CD4-positive, alpha-beta T cell treated with Interleukin-15 for 4 hours (primary cell): ENCODE measurements at regions not wholly inside any gene's neighbourhood (a gene's known extent, or its start where the extent isn't known, plus 50 kb on each side); places are given as distances from the start of the nearest gene placed in this dataset.
A peak's percentile ranks its signal among the peaks of the same experiment; 100 is the strongest.

Experiments used
- DNase-seq: peaks from one replicate; pipeline ENCODE4 v3.0.0-alpha.2; 2020; ENCODE audit warnings: low spot score

DNA sequence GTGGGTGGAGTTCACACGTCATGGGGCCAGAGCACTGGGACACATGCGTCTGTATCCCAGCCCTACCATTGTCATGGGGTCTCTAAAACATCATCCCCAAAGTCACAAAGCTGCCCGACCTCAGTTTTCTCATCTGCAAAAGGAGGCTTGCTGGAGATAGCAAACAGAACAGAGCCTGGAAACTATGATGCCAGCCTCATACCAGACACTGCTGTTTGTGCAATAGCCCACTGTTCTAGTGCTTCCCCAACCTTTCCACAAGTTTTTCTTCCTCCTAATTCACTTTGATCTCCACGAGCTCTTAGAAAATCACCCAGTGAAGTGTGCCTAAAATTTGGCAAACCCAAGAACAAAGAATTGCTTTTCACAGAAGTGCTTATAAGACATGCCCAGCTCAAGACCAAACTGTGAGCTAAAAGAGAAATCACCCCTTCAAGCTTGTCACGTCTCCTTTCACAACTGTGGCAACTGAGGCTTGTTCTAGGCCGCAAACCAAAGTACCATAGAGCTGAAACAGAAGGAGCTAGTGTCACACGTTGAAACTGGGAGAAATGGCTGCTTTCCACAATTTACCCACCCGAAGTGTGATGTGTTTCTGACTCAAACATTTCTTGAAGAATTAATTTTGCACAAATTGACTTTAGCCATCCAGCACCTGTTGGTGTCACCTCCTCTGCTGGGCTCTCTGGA, 162.7 kb upstream of the ID2 start:
- DNase-seq: peak; percentile 30

DNA sequence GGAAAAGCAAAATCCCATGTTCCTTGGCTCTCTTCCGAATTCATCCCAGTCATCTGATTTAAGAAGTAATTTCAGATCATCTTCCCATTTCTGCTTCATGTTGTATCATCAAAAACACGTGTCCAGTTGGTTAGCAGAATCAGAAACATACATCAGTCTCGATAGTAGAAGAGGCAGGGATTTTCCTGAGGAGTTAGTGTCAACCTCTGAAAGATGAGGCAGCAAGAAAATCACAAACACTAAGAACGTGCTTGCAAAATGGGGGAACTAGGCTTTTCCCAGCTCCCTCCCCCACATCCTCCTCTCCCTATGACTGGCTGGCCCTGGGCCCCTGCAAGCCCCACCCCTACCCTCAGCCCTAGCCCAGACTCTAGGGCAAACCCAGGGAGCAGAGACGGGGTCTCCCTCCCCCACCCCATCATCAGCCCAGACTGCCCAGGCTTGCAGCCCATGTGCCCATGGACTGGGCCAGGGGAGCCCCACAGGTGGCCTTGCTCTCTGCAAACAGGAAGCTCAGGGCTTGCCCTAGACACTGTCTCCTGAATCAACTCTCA, 161.0 kb upstream of the ID2 start:
- DNase-seq: no peak

DNA sequence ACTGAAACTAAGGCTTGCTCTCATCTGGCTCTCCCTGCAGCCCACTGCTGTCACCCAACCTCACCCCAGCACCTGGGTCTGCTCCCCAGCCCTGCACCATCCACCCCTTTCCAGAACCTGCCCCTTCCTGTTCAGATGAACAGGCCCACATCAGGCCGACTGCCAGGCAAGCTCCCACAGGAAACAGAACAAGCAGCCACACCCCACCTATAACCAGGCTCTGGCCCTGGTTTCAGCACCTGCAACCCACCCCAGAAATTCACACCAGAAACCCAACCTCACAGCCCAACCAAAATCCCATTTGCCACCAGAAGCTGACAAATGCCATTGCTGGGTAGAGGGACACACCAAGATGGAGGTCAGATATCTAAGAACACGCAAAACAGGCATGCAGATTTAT, 159.2 kb upstream of the ID2 start:
- DNase-seq: no peak

DNA sequence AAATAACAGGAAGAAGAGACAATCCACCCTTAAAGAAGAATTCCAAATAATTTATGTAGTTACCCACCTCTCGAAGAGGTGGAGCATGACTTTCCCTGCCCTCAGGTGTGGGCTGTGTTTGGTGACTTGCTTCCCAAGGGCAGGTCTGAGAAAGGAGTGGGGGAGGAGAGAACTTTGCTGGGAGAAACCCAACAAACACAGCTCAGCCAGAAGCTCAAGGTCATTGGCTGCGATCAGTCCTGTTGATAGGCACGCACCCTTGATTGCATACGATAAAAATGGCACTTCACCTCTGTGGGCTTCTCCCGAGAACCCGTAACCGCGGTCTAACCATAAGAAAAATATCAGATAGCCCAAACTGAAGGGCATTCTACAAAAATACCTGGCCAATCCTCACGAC, 157.5 kb upstream of the ID2 start:
- DNase-seq: no peak

DNA sequence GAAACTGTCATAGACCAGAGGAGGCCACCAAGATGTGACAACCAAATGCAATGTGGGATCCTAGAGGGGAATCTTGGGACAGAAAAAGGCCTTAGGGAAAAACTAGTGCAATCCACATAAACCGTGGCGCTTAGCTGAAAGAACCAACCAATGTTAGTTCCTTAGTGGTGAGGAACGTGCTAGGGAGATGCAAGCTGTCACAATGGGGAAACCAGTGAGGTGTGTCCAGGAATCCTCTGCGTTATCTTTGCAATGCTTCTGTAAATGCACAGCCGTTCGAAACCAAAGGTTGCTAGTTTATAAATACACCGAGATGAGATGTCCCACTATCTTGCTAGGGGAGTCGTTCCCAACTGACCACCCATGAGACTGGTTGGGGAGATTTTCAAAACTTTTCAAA, 157.0 kb upstream of the ID2 start:
- DNase-seq: no peak

DNA sequence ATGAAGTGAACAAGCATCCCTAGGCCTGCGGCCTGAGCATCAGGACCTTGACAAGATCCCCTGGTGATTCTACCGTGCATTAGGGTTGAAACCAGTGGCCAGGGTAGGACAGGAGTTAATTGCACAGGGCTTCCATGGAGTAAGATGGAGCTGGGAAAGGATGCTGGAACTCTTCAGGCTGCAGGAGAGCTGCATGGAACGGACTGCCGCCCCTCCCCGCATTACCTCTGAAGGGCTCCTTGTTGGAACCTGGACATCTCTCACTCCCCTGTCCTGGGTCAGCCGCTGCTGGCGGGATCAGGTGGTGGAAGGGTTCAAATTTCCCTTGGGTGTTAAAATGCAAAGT, 156.6 kb upstream of the ID2 start:
- DNase-seq: no peak

DNA sequence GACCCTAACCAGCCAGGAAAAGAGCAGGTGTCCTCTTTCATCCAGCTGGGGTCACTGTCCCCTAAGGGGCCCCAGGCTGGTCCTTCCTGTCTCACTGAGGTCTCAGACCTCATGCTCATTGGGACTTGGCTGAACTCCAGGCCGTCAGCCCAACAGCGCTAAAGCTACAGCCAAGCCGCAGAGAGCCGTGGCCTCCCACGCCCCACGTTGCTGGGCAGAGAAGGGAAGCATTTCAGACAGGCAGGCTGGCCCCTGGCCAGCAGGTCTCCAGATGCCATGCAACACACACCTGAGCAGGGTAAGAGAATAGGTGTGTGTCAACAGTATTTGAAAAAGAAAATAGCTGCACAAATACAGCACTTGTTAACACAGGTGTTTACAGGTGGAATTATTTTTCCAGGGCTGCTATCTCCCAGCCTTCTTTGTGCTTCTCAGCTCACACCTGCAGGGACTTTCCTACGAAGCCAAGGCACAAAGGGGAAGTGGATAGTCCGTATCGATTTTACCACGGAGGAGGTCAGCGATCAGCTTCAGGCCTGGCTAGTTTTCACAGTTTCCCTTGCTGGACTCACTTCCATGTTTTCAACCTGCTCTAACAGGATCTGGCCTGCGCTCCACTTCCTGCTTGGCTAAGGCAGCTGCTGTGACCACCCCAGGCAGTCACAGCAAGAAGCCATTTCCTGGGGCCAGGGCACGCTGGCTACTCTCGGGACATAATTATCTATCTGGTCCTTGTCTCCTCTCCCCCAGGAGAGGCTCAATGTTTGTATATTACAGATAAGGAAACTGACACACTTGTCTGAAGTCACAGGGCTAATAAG, 156.1 kb upstream of the ID2 start:
- DNase-seq: no peak

DNA sequence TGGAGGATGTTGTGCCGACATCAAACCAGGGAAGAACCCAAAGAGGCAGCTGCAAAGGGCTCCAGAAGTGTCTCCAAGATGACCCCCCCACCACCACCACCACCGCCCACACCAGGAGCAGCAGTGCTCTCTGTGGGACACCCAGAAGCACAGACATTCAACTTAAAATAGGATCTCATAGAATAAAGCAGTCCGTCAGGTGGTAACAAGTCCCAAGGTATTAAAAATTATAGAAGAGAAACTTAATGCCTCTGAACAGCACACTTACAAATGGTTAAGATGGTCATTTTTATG, 155.5 kb upstream of the ID2 start:
- no peak for DNase-seq

DNA sequence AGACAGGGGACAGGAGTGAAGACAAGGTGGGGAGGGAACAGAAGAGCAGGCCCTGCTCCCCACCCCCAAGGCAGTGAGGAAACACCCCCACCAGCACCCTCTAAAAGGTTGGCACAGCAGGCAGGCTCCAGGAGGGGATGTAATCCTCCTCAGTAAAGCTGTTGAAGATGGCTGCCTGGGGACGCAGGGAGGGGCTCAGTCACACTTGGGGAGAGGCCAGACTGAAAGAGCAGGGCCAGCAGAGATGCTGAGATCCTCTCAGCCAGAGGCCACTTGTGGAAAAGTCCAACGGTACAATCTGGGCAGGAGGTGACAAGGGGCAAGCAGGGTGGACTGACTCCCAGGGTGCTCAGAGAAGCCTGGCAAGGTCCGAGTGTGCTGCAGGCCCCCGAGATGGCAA, 154.8 kb upstream of the ID2 start:
- DNase-seq: no peak

DNA sequence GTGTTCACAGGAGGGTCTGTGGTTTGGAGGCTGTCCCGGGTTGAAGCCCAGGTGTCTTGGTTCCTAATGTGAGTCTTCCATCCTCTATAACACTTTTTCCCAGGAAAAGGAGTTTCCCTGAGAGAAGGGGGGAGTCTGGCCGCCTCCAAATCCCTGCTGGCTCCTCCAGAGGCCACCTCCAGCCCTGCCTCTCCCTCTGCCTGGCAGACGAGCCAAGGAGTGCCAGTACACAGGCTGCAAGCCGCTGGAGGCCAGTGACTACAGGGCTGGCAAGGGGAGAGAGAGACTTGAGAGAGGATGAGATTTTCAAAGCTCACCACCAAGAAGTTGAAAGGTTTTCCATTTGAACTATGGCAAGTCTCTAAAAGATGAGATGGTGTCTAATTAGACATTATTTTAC, 154.2 kb upstream of the ID2 start:
- DNase-seq: no peak

DNA sequence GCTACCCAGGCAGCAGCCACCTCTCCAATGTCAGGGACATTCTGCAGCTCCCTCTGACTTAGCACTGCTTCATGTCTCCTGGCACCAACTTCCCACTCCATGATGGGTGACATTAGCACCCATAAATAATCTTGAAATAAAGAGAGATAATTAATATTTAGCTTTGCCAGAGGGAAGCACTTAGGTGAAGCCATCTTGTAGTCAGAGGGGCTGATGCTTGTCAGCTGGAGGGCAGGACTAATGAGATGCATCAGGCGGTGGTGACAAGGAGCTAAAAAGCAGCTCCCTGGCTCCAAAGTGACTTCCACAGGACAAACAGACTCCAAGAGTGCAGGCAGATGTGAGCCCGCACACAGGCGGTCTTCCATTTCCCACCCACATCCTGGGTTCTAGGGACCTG, 153.0 kb upstream of the ID2 start:
- no peak for DNase-seq

DNA sequence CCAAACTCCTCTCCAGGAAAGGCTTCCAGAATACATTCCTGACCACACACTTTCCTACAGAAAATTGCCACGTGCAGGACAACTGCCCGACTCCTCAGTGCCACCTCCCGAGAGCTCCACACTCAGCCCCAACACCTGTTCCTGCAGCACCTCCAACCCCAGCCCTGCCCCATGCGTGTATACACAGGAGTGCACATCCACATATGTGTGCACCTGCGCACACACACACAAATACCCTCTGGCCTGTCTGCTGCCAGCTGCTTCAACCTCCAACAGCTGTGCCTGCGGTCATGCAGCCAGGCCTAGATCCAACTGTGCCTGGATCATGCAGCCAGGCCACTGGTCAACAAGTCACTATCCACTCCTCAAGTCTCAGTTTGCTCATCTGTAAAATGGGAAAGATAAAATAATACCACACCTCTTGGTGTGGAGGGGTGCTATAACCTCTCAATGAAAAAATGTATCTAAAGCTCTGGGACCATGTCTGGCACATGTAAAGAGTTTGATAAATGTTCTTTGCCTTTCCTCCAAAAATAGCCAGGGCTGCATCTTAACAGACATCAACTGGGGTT, 152.1 kb upstream of the ID2 start:
- DNase-seq: no peak

DNA sequence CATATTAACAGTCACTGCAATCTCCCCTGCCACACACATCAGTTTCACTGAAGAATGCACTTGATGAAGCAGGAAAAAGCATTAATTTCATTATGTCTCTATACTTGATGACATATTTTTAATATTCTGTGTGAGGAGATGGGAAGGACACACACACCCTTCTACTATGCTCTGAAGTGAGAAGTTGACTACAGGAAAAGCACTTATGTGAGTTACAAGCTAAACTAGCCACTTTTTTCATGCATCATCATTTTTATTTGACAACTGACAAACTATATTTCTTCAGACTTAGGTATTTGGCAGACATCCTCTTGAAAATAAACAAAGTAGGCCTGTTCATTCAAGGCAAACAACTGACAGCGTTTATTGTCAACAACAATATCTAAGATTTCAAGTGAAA, 150.4 kb upstream of the ID2 start:
- no peak for DNase-seq

DNA sequence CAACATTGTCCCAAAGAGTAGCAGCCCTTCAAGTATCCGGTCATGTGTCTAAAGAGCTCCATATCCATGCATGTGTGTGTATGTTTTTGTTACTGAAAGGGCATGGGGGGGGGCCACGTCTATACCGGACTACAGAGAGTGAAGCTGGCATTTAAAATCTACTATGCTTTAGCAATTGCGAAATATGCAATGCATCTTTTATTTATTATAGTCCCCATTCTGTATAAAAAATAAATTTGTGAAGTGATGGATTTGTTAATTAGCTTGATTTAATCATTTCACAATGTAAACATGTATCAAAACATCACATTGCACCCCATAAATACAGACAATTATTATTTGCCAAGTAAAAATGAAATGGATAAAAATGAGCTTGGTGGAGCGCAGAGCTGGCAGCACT, 149.4 kb upstream of the ID2 start:
- no peak for DNase-seq

DNA sequence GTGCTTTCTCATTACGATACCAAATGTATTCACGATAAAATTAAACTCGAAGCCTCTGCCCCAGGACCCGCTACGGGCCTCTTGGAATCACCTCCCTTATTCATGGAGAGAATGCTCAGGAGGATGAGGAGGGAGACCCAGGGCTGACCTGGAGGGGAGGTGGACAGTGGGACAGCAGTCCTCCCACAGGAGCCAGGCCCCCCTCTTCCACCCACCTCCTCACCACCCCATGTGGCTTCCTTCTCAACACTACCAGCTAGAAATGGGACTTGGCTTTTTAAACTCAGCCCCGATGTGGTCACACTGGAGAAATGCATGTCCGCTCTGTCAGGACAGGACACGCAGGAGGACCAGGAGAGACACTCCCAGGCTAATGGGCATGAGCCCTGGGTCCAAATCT, 147.9 kb upstream of the ID2 start:
- no peak for DNase-seq

DNA sequence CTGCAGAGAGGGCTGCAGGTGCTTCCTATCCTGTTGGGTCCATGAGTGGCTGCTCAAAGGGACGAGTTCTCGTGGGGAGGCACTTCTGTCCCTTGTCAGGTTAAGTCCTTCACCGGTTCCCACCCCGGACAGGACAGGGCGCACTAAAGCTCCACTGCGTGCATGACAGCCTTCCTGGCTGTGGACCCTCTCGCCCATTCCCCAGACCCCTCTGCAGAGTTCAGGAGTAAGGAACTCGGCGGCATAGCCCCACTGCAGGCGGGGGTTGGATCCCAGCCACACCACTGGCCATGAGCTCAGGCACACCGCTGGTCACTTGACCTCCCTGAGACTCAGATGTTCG, 147.5 kb upstream of the ID2 start:
- no peak for DNase-seq

DNA sequence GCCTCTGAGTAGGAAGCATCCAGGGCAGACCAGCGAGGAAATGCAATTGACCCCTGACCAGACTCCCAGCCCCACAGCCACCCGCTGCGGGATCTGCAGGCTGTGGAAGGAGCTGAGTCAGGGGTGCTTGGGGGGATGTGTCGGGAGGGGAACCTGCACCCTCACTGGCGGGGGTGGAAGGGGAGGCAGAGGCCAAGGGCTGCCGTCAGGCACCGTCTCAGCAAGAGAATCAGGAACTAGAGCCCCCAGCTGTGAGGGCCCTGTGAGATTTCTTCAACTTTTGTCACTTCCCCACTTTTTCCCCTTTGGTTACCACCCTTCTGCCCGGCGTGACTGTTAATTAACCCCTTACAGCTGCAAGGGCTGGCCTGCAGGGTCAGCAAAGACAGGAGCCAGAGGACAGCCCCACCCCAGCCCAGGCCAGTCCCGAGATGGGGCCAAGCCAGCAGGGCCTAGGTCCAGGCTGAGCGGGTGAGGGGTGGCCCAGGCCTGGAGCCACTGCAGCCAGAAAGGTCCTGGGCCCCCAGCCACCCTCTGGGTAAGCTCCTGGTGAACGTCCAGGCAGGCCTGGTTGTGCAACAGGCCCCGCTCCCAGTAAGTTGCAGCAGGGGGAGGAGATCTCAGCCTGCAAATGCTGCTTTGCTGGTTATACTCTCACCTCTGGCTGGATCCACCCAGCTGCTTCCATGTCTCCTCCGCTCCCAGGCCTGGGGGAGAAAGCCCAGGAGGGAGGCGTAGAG, 147.0 kb upstream of the ID2 start:
- DNase-seq: no peak

DNA sequence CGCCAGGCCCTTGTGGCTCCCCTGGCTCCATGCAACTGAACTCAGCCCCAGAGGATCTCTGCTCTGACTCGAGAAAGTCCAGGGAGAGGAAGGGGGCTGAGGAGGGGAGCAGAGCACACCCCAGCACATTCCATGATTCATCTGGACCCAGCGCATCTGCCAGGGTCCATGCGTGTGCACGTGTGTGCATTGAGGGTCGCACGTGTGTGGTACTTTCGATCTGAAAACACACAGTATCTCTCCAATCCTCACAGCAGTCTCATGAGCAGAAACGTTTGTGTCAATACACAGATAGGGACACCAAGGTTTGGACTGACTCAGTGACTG, 146.4 kb upstream of the ID2 start:
- no peak for DNase-seq

DNA sequence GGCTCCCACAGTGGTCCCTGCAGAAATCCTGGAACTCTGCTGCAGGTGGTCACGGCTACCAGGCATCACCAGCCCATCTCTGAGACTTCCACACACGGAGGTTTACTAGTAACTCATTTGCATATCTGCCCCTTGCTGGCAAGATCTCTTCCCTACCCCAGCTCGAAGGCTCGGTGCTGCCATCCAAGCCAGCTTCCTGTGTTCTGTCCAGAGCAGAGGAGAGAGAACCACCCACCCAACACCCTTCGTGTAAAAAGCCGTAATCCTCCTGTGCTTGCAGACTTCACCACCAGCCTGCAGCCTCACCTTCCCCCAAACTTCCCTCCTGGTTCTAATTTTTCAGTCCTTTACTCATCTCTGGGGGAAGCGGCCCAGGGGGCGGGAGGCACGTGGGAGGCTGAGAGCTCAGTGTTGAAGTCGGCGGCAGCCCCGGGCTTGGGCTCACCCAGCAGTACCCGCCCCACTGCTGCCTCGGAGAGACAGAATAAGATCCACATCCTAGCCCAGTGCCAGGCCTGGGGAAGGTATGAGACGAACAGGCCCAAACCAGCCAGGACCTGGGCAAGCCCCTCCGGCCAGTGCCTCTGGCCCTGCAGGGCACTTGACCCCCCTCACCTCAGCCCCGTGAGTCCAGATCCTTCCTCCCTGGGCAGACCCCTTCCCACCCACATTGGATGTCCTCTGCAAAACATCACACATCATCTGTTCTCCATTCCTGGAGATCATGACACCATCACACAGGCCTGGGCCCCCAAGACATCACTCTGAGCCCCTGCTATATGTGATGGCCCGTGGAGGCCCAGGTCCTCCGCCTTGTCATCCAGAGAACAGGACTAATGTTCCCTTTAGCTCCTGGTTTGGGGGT, 145.8 kb upstream of the ID2 start:
- DNase-seq: no peak

DNA sequence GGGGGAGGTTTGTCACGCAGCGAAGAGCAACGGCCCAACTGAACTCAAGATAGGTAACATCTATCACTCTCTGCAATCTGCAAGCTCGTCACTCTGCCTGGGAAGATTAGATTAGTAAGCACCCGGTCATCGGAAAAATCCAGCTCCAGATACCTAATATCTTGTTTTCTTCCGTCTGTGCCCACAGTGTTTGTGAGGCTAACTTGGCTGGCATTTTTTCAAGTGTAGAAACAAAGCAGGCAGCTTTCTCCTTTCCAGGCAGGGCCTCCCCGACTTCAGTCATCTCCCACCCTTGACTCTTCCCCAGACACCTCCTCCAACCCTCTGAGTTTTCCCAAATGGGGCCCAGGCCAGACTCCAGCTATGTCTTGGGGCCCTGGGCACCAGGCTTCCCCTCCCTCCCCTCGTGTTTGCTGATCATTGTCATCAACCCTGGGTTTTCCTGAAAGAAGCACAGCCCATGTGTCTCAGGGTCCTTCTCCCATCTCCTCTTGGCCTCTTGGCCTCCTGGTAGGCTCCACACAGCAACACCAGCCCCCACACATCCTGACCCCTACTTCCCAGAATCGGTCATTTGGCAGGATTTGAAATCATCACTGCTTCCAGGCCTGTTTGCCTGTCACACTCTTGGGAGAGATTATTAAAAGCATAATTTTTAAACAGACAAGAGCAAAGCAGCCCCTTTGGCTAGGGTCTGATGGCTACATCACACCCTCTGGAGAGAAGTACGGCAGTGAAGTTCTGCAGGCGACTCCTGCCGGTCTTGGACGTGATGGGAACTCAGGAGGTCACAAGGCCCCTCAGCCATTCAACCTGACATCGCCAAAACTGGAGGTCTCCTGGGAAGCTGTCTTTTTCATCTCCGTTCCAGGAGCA, 144.9 kb upstream of the ID2 start:
- DNase-seq: no peak

DNA sequence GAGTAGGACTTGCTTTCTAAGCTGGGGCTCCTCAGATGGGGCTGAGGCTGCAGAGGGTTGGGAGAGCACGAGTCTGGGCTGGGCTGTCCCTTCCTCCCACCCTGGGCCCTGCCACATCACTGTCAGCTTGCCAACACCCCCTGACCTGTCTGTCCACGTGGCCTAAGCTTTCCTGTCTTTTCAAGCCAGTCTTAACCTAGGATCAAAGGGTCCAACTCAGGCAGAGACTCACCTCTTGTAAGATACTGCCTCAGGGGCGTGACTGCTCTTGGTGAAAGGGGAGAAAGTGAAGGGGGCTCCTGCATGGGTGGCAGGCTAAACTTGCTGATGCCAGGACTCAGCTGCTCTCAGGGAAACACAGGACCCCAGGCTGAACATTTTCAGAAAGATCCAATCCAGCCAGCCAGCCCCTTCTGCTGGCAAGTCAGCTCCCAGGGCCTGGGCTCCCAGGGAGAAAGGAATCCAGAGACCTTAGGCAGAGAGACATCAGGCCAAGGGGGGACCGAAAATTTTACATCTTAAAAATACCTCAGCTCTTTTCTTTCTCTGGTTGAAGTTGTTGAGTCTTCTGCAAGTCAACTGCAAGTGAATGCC, 144.2 kb upstream of the ID2 start:
- no peak for DNase-seq
